GM18951 (cell line): ENCODE measurements at regions not wholly inside any gene's neighbourhood (a gene's known extent, or its start where the extent isn't known, plus 50 kb on each side); places are given as distances from the start of the nearest gene placed in this dataset.

ENCODE experiments used
- POLR2A ChIP-seq: IDR thresholded peaks from 4 replicates; pipeline ENCODE4 v1.6.1; 2011; ENCODE audit warnings: mild to moderate bottlenecking; ENCODE audit not compliant: insufficient read length, insufficient read depth; ENCODE audit errors: extremely low read depth
- in situ Hi-C: fragments of 300-500 bp; cut with MboI; formaldehyde crosslinking; loops from one replicate; pipeline ENCODE4 v1.12.0; 2022; ENCODE audit warnings: low sequenced_read_pairs, mixed read lengths, inconsistent platforms; ENCODE audit not compliant: unreplicated experiment

DNA sequence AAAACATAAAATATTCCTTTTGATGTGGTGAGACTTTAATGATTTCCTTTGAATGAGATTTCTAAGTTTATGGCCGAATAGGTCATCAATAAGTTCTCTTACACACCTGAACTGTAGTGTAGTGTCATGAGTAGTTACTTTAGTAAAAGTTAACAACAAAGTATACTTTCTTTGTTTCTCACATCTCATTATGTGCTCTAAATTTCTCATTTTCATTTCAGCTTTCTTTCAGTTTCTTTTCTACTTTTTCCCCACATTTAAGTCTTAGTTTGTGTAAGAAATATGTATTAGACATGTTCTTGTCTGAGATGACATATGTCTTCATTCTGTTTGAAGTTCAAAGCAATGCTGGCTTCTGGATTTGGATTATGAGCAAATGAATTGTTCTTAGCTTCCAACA, 348.1 kb downstream of the ANKRD7 start:
- no peak for TF ChIP-seq POLR2A
- in situ Hi-C loops: no loop called here

DNA sequence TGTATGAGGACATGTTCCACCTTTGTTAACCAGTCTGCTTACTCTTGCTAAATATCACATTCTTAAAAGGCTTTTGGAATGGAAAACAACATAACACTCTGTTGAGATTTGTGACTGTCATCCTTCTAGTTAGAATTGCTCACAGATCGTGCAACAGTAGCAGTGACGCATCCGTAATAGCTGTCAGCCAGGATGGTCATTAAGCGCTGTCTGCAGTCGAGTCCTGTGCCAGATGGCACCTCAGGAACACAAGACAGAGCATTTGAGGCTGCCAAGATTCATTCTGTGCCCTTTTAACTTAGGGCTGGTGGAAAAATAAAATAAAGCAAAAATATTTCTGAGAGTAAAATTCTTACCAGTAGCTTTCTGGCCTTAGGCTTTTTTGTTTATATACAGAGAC, 348.6 kb downstream of the ANKRD7 start:
- no peak for TF ChIP-seq POLR2A
- in situ Hi-C loops: no loop called here

DNA sequence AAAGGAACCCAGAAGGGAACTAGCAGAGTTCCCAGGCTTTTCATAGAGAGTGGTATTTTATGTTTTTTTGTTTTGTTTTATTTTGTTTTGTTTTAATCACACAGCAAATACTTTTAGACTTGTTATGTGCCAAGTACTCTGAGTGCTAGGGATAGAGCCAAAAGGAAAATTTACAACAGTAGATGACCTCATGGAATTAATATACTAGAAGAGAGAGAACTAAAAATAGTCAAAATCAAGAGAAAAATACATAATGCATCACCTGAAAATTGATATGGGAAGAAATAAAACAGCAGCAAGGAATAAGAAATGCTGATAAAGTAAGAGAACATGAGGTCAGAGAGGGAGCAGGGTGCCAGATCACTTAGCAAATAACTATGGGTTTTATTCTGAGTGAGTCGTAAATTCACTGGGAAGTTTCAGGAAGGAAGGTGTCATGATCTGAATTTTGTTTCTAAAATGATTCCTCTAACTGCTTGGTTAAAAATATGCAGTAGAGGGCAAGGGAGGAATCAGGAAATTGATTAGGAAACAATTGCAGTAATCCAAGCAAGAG, 351.0 kb downstream of the ANKRD7 start:
- in situ Hi-C loops: loop anchor here (25.0 kb wide), 1 partner anchor 313 kb away; no protein-coding TSS in a partner anchor
- TF ChIP-seq POLR2A: no peak

- TF ChIP-seq POLR2A: no peak
- in situ Hi-C loops: loop anchor here (25.0 kb wide), 1 partner anchor 319 kb away; no protein-coding TSS in a partner anchor
Observed at GRCh38 chr7:118580743-118581382, 356.4 kb downstream of the ANKRD7 start.

DNA sequence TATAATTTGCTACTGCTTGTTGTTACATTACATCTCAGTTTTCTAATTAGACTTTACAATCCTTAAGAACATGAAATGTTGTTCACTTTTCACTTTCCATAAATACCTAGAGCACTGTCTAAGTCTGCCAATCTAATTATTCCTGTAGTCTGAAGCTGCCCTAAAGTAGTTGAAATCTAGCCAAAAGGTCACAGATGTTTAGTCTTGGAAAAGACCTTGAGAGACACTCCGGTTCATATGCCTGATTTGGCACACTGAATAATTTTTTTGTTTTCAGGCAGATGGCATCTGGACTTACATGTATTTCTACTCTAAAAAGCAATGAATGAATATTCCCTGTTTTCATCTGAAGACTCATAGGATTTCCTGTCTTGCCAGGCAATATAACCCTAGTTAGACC, 359.1 kb downstream of the ANKRD7 start:
- TF ChIP-seq POLR2A: no peak
- in situ Hi-C loops: loop anchor here (25.0 kb wide), 1 partner anchor 321 kb away; no protein-coding TSS in a partner anchor

DNA sequence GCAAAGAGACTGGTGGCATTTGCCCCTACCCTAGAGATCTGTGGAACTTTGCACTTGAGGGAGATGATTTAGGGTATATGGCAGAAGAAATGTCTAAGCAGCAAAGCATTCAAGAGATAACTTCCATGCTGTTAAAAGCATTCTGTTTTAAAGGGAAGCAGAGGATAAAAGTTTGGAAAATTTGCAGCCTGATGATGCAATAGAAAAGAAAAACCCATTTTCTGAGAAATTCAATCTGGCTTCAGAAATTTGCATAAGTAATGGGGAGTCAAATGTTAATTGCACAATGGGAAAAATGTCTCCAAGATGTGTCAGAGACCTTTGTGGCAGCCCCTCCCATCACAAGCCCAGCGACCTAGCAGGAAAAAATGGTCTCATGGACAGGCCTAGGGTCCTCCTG, 361.7 kb downstream of the ANKRD7 start:
- TF ChIP-seq POLR2A: no peak
- in situ Hi-C loops: loop anchor here (25.0 kb wide), 1 partner anchor 324 kb away; no protein-coding TSS in a partner anchor

- in situ Hi-C loops: loop anchor here (25.0 kb wide), 1 partner anchor 328 kb away; no protein-coding TSS in a partner anchor
- TF ChIP-seq POLR2A: no peak
Observed at GRCh38 chr7:118590107-118590506, 365.6 kb downstream of the ANKRD7 start.

DNA sequence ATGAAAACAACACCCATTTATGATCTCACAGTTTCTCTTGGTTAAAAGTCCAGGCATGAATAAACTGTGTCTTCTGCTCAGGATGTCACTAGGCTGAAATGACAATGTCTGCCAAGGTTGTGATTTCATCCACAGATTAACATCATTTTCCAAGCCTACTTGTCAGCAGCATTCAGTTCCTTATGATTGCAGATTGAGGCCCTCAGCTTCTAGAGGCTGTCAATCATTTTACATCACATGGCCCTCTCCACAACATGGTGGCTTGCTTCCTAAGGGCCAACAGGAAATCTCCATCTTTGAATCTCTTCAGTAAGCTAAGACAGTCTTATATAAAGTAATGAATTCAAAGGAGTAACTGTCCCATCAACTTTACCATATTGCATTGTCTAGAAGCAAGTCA, 377.6 kb downstream of the ANKRD7 start:
- in situ Hi-C loops: no loop called here
- TF ChIP-seq POLR2A: no peak

DNA sequence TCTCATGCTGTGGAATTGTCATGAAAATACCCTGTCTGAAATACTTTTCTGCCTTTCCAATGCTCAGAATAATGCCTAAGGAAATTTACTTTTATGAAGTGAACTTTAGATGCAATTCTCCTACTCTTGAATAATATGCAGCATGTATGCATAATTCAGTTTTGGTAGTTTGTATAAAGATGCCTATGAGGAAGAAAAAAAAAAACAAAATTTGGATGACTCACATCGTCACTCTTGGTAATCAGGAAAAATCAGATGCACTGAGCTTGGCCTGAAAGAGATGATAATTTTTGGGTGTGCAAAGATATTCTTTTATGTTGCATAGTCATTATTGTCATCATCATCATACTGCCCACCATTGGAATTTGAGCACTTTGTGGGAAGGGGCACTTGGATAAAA, 382.1 kb downstream of the ANKRD7 start:
- TF ChIP-seq POLR2A: no peak
- in situ Hi-C loops: no loop called here

DNA sequence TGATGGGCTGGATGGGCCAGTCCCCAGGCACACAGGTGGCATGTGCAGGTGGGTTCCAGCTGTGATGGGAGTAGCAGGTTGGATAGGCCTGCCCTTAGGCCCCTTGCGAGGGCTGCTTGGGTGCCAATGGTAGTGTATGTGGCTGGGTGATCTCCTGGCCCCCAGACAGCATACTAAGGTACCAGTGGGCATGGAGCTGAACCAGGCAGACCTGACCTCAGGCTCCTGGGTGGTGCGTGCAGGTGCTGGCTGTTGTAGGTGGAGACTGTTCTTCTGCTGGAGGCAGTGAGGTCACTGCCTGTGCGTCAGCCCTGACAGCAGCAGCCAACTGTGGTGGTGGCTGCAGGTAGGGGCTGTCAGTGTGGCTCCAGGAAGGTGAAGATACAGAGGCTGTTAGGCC, 384.7 kb downstream of the ANKRD7 start:
- no peak for TF ChIP-seq POLR2A
- in situ Hi-C loops: no loop called here

DNA sequence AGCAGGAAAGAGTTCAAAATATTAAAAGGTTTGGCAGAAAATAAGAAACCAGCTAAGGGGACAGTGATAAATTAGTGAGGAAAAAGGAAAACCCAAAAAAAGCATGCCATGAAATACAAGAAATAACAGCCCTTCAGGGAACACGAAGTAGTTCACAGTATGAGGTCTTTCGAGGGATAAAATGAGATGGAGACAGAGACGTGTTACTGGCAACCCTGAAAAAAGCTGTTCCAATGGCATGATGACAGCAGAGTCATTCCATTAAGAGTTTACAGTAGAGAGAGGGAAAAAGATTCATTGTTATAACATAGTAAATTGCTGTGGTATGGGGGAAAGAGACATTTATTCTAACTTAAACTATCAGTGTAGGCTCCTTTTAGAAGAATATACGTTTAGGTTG, 391.2 kb downstream of the ANKRD7 start:
- in situ Hi-C loops: no loop called here
- no peak for TF ChIP-seq POLR2A

DNA sequence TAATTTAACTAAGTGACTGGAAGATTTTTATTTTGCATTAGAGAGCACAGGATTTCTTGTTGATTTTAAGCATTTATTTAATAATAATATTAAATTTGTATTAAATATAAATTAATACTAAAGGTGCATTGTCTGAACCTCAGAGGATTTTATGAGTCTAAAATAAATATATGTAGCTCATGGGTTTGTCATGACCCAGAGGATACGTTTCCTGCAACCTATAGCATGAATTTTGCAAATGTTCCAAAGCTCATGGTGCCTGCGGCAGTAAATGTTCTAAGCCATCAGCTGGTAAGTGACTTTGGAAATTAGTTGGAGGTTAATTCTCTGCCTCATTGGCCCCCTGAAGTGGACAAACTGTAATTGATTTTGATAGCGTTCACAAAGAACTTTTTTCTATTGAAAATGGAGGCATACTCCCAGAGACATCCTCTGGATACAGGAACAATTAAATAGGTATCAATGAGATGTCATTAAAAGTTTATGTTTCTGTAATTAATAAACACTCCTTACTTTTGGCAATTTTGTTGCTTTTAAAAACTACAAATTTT, 397.4 kb downstream of the ANKRD7 start:
- in situ Hi-C loops: no loop called here
- no peak for TF ChIP-seq POLR2A

- TF ChIP-seq POLR2A: no peak
- in situ Hi-C loops: no loop called here
Observed at GRCh38 chr7:118626739-118627138, 402.2 kb downstream of the ANKRD7 start.

DNA sequence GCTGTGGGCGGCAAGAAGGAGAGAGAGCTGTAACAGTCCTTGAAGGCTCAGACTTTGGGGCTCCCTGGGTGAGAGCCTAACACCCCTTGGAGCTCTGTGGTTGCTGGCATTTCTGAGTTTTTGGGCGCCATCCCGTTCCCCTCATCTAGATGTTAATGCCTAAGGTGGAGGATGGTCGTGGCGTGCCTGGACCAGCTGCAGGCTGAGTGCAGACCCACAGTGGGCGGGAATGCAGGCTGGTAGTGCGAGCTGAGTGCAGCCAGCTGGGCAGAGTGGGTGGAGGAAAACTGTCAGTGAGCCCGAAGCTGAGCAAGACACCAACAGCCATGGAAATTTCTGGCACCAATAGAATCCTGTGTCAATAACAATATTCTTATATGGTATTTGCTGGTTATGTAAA, 403.0 kb downstream of the ANKRD7 start:
- TF ChIP-seq POLR2A: no peak
- in situ Hi-C loops: no loop called here
